HG02884 (cell line): ENCODE measurements at regions not wholly inside any gene's neighbourhood (a gene's known extent, or its start where the extent isn't known, plus 50 kb on each side); places are given as distances from the start of the nearest gene placed in this dataset.
"Not testable (repeated sequence)": the region's sequence is repeated elsewhere in the genome, so short reads cannot be mapped to it uniquely, and the experiment has no call there.

Experiments used
- ATAC-seq: cut with Tn5 transposase; IDR thresholded peaks from one replicate; pipeline ENCODE4 v1.9.1; 2021; ENCODE audit warnings: mild to moderate bottlenecking, moderate library complexity; ENCODE audit not compliant: unreplicated experiment

GRCh38 chr15:36133742-36134141 is 445.7 kb upstream of the CDIN1 start:
- ATAC-seq: no peak

- ATAC-seq: no peak
Measured at GRCh38 chr15:36136049-36136448, 443.4 kb upstream of the CDIN1 start.

DNA sequence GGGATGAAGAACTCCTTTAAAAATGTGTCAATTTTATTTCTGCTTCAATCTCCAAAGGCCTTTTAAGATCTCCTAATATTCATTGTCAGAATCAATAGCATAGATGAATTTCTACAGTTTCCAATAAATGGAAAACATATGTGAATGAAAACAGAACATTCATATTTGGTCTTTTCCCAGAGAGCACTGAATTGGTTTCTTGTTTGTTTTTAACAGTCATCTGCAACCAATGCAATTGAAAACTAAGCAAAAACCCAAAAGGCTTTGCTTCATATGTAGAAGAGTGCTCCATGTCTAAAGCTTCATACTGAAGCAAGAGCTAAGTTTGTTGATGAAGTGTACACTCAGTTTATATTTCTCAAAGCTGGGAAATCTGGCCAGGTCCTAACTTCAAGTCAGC is 426.5 kb upstream of the CDIN1 start:
- ATAC-seq: no peak

DNA sequence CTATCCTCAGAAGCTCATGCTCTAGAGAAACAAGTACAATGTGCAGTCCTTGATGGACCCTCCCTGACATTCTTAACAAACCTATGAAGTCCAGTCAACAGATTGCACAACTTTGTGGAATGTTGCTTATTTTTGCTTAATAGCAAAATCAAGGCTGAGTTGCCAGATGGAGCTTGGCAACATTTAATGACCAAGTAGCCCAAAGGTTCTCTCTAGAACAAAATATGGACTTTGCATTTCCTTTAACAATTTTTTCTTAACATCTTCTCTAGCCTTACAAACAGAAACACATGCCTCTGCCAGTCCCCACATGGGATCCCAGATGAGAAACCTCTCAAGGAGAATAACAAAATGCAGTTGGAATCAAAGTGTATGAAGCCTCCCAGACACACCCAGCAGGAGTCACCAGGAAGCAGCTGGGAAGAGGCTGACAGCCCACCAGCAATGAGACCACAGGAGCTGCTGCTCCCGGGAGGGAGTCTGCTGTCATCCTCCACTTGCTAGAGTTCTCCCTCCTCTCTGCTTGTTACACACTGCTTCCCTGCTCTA is 422.5 kb upstream of the CDIN1 start:
- ATAC-seq: no peak

GRCh38 chr15:36160351-36160750 is 419.1 kb upstream of the CDIN1 start:
- ATAC-seq: no peak

DNA sequence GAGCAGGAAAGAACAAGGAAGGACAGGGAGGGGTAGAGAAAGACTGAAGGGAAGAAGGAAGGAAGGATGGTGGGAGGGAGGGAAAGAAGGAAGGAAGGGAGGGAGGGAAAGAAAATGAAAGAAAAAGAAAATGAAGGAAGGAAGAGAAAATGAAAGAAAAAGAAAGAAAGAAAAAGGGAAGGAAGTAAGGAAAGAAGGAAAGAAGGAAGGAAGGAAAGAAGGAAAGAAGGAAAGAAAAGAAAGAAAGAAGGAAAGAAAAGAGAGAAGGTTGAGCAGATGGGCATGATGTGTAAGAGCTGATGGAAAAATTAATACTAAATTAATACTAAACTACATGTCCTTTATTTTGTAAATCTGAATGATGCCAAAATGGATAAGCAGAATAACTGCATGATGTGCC is 418.3 kb upstream of the CDIN1 start:
- ATAC-seq: no peak

DNA sequence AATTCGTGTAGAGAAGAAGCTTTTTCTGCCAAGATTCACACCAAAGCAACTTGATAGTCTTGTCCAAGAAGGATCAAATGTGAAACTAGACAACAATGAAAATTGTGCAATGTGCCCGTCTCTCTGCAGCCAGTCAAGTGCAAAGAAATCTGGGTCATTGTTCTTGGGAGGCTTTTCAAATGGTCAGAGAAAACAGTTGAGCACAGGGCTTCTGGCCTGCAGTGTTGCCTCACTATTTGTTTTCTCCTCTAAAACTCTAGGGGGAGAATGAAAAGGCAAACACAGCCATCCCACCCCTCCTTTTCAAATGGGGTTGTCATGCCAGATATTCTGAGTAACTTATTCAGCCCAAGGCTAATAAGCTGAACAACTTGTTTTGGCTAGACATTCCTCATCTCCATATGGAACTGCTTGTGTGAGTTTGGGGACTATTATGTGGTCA is 417.6 kb upstream of the CDIN1 start:
- no peak for ATAC-seq

- not testable (repeated sequence) for ATAC-seq
Measured at GRCh38 chr15:36163983-36164382, 415.4 kb upstream of the CDIN1 start.

GRCh38 chr15:36172955-36173354 is 406.5 kb upstream of the CDIN1 start:
- no peak for ATAC-seq

- no peak for ATAC-seq
Measured at GRCh38 chr15:36175186-36175740, 404.2 kb upstream of the CDIN1 start.

DNA sequence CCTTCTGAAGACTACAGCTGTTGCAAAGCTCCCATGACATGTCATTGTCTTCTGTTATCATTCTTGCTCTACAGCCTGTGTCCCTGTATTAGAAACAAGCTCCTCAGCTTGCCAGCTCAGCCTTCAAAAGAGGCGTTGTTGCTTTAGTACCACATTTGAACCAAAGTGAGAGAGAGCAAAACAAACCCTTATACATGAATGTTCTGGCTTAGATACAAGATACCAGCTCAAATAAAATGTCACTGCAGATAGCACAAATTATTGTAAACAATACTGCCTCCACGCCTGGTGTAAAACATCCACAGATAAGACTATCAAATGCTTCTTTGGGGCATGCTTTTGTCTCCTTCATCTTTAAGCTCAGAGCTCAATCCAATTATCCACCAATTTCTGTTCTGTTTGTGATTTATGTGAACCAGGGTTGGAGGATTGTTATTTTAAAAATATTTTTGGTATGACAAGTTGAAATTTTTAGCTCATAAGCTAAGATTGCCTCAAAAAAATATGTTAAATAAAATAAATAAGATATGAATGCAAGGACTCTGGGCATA is 403.6 kb upstream of the CDIN1 start:
- ATAC-seq: no peak

- no peak for ATAC-seq
Measured at GRCh38 chr15:36177590-36178302, 401.7 kb upstream of the CDIN1 start.

GRCh38 chr15:36178303-36178633 is 401.2 kb upstream of the CDIN1 start:
- no peak for ATAC-seq

GRCh38 chr15:36183201-36183600 is 396.2 kb upstream of the CDIN1 start:
- no peak for ATAC-seq

DNA sequence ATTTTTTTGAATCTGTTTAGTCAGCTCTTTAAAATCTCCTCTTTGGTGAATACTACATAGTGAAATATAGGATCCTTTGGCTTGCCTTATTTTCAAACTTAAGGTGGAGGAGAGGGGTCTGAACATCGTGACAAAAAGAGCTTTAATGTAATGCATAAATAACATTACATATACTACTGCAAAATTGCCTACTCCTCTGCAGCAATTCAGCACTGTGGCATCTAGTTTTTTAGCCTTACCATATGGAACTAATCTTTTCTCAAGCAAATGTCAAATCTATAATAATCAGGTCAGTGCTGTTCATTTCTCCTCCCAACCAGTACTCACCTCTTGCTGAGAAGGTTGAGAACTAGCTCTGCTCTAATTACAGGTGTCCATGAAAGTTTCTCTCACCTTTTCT is 394.0 kb upstream of the CDIN1 start:
- no peak for ATAC-seq

DNA sequence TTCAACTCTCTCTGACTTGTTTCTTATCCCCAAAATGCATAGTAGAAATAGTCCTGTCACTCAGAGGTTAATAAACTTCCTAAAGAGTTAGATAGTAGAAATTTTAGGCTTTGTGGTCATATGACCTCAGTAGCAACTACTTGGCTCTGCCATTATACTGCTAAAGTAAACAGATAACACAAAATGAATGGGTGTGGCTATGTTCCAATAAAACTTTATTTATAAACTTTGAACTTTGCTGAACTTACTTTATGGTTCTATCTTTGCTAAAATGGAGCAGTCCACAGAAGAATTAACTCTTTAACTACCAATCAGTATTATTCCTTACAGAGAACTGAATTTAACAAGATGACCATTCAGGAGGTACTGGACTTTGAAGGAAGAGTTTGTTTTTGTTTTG is 393.6 kb upstream of the CDIN1 start:
- no peak for ATAC-seq

DNA sequence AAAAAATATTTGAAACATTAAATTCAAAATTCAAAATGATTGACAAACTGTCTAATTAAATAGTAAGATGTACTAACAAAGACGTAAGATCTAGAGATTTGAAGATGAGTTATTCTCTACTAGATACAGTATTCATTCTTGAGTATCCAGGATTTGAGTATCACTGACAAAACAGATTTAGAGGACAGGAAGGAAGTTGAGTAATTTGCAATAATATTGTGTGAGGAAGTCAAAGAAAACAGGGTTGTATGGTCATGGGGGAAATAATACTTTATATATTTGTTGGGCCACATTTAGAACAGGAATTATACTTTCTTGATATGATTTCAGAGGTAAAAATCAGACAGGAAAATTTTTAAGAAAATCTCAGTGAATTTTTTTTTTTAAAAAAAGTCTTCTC is 393.1 kb upstream of the CDIN1 start:
- no peak for ATAC-seq

GRCh38 chr15:36191459-36191858 is 388.0 kb upstream of the CDIN1 start:
- no peak for ATAC-seq

- not testable (repeated sequence) for ATAC-seq
Measured at GRCh38 chr15:36195361-36196007, 383.9 kb upstream of the CDIN1 start.

GRCh38 chr15:36208868-36209582 is 370.4 kb upstream of the CDIN1 start:
- no peak for ATAC-seq

DNA sequence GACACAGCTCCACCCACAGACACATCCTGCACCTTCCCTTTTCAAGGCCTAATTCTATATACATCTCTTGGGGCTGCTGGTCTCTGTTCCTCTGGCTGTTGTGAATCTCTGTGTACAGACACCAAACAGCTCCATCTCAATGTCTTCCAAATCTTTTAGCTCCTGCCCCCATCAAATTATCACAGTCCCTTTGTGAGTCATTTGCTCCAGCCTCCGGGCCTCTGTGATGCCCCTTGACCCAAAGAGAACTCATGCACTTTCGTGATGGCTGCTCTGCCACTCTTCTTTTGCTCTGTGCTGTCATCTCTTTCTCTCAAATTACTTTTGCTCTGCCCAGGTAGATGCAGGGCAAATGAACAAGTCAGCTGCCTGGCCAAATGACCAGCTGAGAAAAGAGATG is 369.0 kb upstream of the CDIN1 start:
- ATAC-seq: no peak
